Fibroblast of gingiva (primary cell): ENCODE measurements at regions not wholly inside any gene's neighbourhood (a gene's known extent, or its start where the extent isn't known, plus 50 kb on each side); places are given as distances from the start of the nearest gene placed in this dataset.
"Not testable (repeated sequence)": the region's sequence is repeated elsewhere in the genome, so short reads cannot be mapped to it uniquely, and the experiment has no call there.

Experiments
- DNase-seq: peaks from one replicate; pipeline ENCODE4 v3.0.0-alpha.2; 2011; ENCODE audit warnings: low read depth

DNA sequence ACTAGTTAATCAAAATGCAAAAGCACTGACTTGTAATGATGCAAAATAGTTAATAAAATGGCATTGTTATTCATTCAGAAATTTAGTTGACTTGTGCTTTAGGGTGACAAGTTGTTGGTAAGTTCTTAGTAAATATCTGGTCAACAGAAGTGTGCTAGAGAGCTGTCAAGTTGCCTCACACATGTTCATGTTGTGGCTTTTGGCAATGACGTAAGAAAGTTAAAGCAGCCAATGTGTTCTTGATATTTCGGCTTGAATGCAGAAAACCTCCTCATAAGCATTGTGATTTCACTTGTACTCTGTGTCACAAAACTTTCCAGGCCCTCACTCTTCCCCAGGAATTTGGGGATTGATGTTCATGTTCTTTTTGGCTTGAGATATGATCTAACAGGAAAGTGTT, 626.7 kb downstream of the PRR16 start:
- peak; percentile 60 for DNase-seq

DNA sequence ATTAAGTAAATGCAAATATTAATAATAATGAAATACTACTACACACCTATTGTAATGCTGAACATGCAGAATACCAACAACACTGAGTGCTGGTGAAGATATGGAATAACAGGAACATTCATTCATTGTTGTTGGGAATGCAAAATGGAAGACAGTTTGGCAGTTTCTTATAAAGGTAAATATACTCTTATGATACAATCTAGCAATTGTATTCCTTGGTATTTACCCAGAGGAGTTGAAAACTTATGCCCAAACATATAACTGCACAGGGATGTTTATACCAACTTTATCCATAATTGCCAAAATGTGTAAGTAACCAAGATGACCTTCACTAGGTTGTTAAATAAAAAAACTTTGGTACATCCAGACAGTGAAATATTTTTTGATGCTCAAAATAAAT, 636.8 kb downstream of the PRR16 start:
- no peak for DNase-seq

- no peak for DNase-seq
These were observed 641.8 kb downstream of the PRR16 start for GRCh38 chr5:121105921-121106320.

GRCh38 chr5:121106721-121107690, 642.9 kb downstream of the PRR16 start:
- not testable (repeated sequence) for DNase-seq

- no peak for DNase-seq
These were observed 644.6 kb downstream of the PRR16 start for GRCh38 chr5:121108725-121109124.

GRCh38 chr5:121109817-121110216, 645.7 kb downstream of the PRR16 start:
- no peak for DNase-seq

GRCh38 chr5:121121786-121122185, 657.7 kb downstream of the PRR16 start:
- no peak for DNase-seq

- no peak for DNase-seq
These were observed 674.4 kb downstream of the PRR16 start for GRCh38 chr5:121138495-121138907.

DNA sequence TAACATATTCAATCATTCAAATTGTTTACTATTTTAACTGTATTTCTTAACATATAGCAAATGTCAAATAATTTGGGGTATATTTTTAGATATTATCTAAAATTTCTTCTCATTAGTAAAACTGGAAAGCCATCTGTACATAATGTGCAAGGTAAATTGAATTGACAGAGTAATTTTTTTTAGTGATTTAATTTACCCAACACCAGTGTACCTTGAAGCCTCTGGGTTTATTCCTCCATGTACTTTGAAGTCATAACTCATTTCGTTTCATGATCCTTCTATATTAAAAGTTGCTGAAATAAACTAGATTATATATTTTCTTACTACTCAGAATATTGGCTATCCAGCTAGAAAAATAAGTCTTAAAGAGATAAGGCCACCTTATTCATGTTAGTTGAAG, 674.9 kb downstream of the PRR16 start:
- no peak for DNase-seq

DNA sequence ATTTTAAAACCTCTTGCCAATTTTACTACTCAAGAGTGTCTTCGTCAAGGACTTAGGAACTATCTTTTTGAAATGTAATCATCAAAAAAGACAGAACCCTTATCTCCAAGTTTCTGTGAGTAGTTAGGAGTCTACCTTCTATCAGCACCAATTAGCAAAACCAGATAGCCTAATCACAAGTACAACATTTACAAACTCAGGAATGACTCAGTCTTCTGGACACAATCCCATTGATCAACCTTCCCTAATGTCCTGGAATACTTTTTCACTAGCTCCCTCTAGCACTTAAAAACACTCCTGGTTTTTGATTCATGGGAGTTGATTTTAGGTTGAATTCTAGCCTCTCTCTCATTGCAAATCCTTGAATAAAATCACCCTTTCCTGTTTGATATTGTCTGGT, 680.7 kb downstream of the PRR16 start:
- DNase-seq: peak; percentile 37

- DNase-seq: no peak
These were observed 687.4 kb downstream of the PRR16 start for GRCh38 chr5:121151534-121151933.

- no peak for DNase-seq
These were observed 688.3 kb downstream of the PRR16 start for GRCh38 chr5:121152411-121152810.

- no peak for DNase-seq
These were observed 692.5 kb downstream of the PRR16 start for GRCh38 chr5:121156565-121156964.

DNA sequence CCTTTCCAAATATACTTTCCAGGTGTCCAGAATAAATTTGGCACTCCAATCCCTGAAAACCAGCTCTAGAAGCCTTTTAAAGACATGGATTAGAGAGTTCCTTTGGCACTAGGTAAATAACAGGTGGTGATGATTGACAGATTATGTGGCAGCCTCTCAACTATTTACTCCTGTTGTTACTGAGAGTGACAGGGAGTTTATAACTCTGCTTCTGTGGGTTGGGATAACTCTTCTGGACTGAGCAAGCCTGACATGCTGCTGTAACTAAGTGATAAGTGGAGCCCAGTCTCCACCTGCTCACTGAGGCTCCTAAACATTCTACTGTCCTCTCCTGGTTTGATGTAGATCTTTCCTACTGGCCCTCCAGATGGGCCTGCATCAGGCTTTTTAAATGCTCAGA, 693.2 kb upstream of the FTMT start:
- no peak for DNase-seq

DNA sequence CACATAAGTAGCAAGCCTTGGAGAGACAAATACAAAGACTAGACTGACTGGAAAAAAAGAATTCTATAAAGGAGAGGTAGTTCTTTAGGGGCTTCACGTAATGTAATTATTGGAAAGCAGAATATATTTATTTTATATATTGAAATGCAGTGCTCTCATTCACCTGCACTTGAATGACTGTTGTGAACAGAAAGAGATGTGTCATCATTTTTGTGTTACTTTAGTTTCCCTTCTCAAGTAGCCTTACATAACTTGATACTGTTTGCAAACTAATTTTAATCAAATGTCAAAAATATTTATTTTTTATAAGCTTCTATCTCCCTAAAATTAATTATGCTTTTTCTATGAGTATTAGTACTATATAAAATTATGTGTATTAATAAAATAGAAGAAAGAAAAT, 691.1 kb upstream of the FTMT start:
- DNase-seq: no peak

- no peak for DNase-seq
These were observed 687.0 kb upstream of the FTMT start for GRCh38 chr5:121164632-121165031.

DNA sequence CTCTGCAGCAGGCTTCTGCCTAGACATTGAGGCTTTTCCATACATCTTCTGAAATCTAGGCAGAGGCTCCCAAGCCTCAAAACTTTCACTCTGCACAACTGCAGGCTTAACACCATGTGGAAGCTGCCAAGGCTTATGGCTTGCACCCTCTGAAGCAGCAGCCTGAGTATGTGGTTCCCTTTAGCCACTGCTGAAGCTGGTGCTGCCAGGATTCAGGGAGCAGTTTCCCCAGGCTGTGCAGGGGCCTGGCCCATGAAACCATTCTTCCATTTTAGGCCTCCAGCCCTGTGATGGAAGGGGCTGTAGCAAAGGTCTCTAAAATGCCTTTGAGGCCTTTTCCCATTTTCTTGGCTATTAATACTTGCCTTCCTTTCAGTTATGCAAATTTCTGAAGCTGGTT, 680.3 kb upstream of the FTMT start:
- DNase-seq: no peak

GRCh38 chr5:121171834-121172233, 679.8 kb upstream of the FTMT start:
- DNase-seq: peak; percentile 61

GRCh38 chr5:121174351-121174750, 677.3 kb upstream of the FTMT start:
- peak; percentile 64 for DNase-seq

GRCh38 chr5:121175986-121176385, 675.7 kb upstream of the FTMT start:
- DNase-seq: peak; percentile 55

GRCh38 chr5:121182788-121183490, 668.7 kb upstream of the FTMT start:
- DNase-seq: no peak

GRCh38 chr5:121188849-121189248, 662.8 kb upstream of the FTMT start:
- DNase-seq: no peak
